GM19023 (cell line): ENCODE measurements at regions not wholly inside any gene's neighbourhood (a gene's known extent, or its start where the extent isn't known, plus 50 kb on each side); places are given as distances from the start of the nearest gene placed in this dataset.

Experiments used
- ATAC-seq: cut with Tn5 transposase; IDR thresholded peaks from one replicate; pipeline ENCODE4 v1.9.1; 2021; ENCODE audit warnings: mild to moderate bottlenecking, moderate library complexity; ENCODE audit not compliant: unreplicated experiment

DNA sequence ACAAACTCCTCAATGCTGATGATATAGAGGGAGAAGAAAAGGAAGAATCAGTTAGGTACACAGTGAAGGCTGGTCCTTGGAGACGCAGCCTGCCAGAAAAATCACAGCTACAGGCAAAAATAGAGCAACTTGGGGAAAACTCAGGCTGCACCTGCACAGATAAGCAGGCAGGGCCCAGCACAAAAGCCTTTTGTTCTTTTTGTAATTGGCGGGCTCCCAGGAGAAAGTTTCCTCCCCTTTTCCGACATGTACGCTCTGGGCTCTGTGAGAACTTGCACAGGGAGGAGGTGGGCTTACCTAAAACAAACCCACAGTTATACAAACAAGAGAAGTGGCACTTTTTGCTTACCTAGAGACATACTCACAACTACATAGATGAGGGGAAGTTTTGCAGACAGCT, 813.4 kb upstream of the EPHA6 start:
- ATAC-seq: no peak

DNA sequence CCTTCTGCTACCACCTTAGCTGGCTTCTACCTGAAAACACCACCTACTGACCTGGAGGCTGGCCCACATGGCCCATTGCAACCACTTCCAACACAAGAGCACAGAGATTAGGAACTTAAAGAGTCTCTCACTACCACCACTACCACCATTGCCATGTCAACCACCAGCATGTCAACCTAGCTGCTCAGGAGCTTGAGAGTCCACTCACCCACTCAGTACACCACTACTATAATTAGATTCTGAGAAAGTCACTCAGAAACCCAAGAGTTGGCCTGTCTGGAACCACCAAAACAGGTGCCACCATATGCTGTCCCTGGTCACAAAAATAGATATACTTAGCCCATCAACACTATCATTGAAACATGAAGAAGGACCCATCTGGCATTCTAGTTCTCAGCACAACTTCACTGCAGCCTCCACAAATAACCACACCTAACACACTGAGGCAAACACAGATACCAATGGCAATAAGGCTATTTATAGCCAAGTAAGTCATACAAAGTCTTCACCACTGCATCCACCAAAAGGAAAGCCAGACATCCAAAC, 806.7 kb upstream of the EPHA6 start:
- ATAC-seq: no peak

DNA sequence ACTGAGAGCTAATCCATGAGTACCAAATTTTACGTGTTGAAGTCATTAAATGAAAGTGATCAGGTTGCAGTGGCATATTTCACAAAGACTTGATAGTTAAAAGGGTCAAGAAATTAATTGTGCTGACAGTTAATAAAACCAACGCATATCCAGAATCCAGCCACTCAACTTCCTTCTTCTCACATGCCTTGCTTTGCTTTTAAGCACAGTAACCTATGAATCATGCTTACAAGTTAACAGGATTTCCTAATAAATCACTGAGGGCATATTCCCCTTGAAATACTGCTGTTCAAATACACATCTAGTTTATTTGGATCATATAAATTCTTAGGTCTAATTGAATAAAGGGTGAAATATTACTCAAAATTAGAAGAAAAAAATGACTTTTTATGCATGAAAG, 801.5 kb upstream of the EPHA6 start:
- ATAC-seq: no peak

DNA sequence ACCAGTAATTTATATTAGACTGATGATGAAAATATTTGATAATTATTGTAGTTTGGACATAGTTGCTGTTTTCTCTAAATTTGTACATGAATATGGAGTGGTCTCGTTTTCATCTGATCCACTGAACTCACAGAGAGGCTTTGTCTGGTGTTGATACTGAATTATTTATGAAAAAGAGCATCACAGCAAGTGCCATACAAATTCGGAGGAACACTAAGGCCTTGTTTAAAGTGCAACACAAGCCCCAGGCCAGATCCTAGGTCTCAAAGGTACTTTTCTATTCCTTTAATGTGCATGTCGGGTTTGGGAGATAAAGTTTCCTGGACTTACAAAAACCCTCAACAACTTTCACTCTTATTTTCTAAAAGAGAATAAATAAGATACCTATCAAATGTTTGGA, 796.8 kb upstream of the EPHA6 start:
- no peak for ATAC-seq

DNA sequence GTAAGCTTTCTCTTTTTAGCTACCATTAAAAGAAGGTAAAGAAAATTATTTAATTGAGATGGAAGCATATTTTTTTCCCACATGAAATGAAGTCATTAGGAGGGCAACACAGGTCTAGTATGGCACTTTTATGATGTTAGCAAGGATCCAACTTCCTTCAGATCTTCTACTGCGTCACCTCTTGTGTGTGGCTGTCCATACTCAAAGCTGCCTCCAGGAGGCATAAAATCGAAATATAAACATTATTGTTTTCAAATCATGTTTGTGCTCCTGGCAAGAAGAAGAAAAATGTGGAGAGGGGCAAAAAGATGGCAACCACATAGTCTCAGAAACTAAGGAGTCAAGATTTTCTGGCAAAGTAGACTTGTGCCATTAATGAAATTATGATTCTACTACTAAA, 791.7 kb upstream of the EPHA6 start:
- no peak for ATAC-seq

- ATAC-seq: no peak
Observed at GRCh38 chr3:96027718-96028117, 786.7 kb upstream of the EPHA6 start.

GRCh38 chr3:96039632-96040031, 774.8 kb upstream of the EPHA6 start:
- ATAC-seq: no peak

DNA sequence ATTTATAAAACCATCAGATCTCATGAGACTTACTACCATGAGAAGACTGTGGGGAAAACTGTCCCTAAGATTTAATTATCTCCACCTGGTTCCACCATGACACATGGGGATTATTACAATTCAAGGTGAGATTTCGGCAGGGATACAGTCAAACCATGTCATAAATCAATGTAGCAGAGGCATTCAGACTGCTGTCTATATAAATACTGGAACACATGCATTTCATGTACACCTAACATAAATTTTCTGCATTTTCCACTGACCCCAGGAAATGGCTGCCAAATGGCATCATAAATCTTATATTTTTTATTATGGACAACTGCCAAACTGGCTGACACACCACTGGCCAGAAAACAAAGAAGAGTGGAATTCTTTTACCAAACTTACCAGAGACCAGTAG, 755.1 kb upstream of the EPHA6 start:
- no peak for ATAC-seq

DNA sequence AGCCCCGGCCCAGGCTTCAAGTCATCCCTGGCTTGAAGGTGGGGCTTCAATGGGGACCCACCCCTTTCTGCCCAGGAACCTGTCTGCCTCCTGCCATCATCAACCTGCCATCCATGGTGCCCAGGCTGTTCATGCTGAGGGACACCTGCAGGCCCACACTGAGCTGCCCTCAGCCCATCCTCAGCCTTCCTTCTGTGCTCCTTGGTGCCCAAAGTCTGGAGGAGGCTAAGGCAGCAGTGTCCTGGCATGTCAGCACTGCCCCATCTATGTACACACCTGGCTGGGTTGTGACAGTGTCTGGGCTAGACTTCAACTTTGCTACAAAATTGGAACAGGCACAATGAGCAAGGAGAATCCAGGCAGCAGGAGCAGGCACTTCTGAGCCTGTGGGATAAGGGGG, 745.3 kb upstream of the EPHA6 start:
- ATAC-seq: no peak

GRCh38 chr3:96070678-96071077, 743.7 kb upstream of the EPHA6 start:
- ATAC-seq: no peak

DNA sequence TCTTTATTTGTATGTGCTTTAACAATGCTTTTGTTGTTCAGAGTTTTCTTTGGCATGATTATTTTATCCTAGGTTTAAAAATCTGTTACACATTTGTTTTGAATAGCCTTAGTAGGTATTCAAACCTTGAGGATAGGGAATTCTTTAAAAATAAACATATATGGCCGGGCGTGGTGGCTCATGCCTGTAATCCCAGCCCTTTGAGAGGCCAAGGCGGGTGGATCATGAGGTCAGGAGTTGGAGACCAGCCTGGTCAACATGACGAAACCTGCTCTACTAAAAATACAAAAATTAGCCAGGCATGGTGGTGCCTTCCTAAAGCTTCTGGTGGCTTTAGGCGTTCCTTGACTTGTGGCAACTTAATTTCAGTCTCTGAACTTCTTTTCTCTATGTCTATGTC, 743.3 kb upstream of the EPHA6 start:
- ATAC-seq: no peak

GRCh38 chr3:96072226-96072625, 742.2 kb upstream of the EPHA6 start:
- ATAC-seq: no peak

- ATAC-seq: no peak
Observed at GRCh38 chr3:96083610-96084009, 730.8 kb upstream of the EPHA6 start.

DNA sequence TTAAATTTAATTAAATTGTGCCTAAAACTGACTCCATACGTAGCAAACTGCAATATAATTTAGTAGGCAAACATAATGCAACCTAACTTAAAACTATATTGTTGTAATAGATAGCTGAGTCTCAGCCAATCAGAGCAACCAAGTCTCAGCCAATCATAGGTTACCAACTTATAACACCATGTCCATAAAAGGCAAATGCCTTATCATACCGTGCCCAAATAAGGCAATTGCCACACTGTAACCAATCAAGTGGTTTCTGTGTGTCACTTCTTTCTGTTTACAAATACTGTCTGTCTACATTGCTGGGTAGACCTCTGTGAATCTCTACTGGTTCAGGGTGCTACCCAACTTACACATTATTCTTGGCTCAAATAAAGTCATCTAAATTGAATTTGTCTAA, 728.4 kb upstream of the EPHA6 start:
- ATAC-seq: no peak

GRCh38 chr3:96101006-96101560, 713.3 kb upstream of the EPHA6 start:
- ATAC-seq: no peak

DNA sequence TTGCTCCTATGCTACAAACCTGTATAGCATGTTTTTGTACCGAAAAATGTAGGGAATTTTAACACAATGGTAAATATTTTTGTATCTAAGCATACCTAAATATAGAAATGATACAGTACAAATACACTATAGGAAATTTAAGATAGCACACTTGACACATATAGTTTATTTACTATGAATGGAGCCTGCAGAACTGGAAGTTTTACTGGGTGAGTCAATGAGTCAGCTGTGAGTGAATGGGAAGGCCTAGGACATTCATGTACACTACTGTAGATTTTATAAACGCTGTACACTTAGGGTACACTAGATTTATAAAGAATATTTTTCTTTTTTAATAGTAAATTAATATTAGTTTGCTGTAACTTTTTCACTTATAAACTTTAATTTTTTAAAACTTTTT, 707.7 kb upstream of the EPHA6 start:
- no peak for ATAC-seq
